MCF 10A (cell line): ENCODE measurements at regions not wholly inside any gene's neighbourhood (a gene's known extent, or its start where the extent isn't known, plus 50 kb on each side); places are given as distances from the start of the nearest gene placed in this dataset.

Source experiments
- BruUV-seq: library from RNA; stranded (reverse); fragments of 400-500 nt; replicated peaks from 2 replicates; lab custom pipeline; 2021; lab: Mats Ljungman, UMichigan
- CTCF ChIA-PET: fragments of 300-600 bp; sonication (Branson Sonifier 250); formaldehyde crosslinking; extraction: SDS; loops from one replicate; lab custom pipeline; 2021; ENCODE audit warnings: antibody characterized with exemption, inconsistent platforms; lab: Yijun Ruan, JAX
- POLR2A ChIA-PET: fragments of 300-600, 350-650 bp; sonication (Branson Sonifier 250); formaldehyde crosslinking; extraction: SDS; loops from one replicate; lab custom pipeline; 2020; ENCODE audit warnings: antibody characterized with exemption, inconsistent platforms; lab: Yijun Ruan, JAX
- DNase-seq: peaks from one replicate; pipeline ENCODE4 v3.0.0-alpha.2; 2018; ENCODE audit not compliant: unreplicated experiment
- H3K27ac Mint-ChIP-seq: one replicate; pipeline ENCODE4 v1.8.0; 2022; ENCODE audit warnings: mild to moderate bottlenecking, low read depth, mixed read lengths; ENCODE audit not compliant: unreplicated experiment
- H3K27me3 Mint-ChIP-seq: one replicate; pipeline ENCODE4 v1.8.0; 2022; ENCODE audit warnings: mixed read lengths; ENCODE audit not compliant: insufficient read depth, unreplicated experiment
- H3K36me3 Mint-ChIP-seq: one replicate; pipeline ENCODE4 v1.8.0; 2022; ENCODE audit warnings: mild to moderate bottlenecking, moderate library complexity, mixed read lengths; ENCODE audit not compliant: insufficient read depth, unreplicated experiment
- H3K4me1 Mint-ChIP-seq: one replicate; pipeline ENCODE4 v1.8.0; 2022; ENCODE audit warnings: mixed read lengths; ENCODE audit not compliant: insufficient read depth, unreplicated experiment
- H3K4me3 Mint-ChIP-seq: one replicate; pipeline ENCODE4 v1.8.0; 2022; ENCODE audit warnings: mild to moderate bottlenecking, moderate library complexity, mixed read lengths; ENCODE audit not compliant: unreplicated experiment
- H3K9me3 Mint-ChIP-seq: one replicate; pipeline ENCODE4 v1.8.0; 2022; ENCODE audit warnings: mixed read lengths; ENCODE audit not compliant: unreplicated experiment
- CTCF ChIP-seq: fragments of 200-600 bp; IDR thresholded peaks from one replicate; pipeline ENCODE4 v1.8.0; 2022; ENCODE audit warnings: antibody characterized with exemption, mild to moderate bottlenecking; ENCODE audit not compliant: unreplicated experiment
- intact Hi-C: fragments of 100-400 bp; cut with micrococcal nuclease; formaldehyde crosslinking; loops from 2 replicates; pipeline ENCODE4 v1.14.1; 2022

- ChIA-PET CTCF (interaction anchor here (0.6 to 6.1 kb wide), 9 partner anchors 11 to 575 kb away, joined by 3 to 74 read pairs (median 4); partner anchors contain the start of gene FHIP2A), POLR2A (interaction anchor here (1.2 to 1.3 kb wide), 2 partner anchors 12 to 39 kb away, joined by 3 to 4 read pairs; no protein-coding TSS in a partner anchor)
- no peak for DNase-seq
- intact Hi-C loops = no loop called here
- no TSS peak for BruUV-seq
- H3K4me3 Mint-ChIP-seq = no peak overlapping the region
- no peaks in the 10 kb centered on the region for H3K9me3 Mint-ChIP-seq
- H3K36me3 Mint-ChIP-seq = no peaks in the 10 kb centered on the region
- H3K4me1 Mint-ChIP-seq = peaks cover 16% of the 10 kb centered on the region
- no peaks in the 10 kb centered on the region for H3K27me3 Mint-ChIP-seq
- no peak for TF ChIP-seq CTCF
- H3K27ac Mint-ChIP-seq = no peak overlapping the region
Measured at GRCh38 chr10:114881417-114881816, 56.6 kb upstream of the TRUB1 start.

- Mint-ChIP-seq H3K4me3 (no peak overlapping the region), H3K27ac (no peak overlapping the region), H3K4me1 (peaks cover 11% of the 10 kb centered on the region), H3K36me3 (no peaks in the 10 kb centered on the region), H3K27me3 (no peaks in the 10 kb centered on the region), H3K9me3 (no peaks in the 10 kb centered on the region)
- ChIA-PET CTCF (interaction anchor here (0.5 to 5.4 kb wide), 8 partner anchors 12 to 576 kb away, joined by 3 to 42 read pairs (median 4); partner anchors contain the start of gene FHIP2A), POLR2A (interaction anchor here (0.6 to 1.3 kb wide), 3 partner anchors 12 to 1093 kb away, joined by 3 to 4 read pairs (median 3); no protein-coding TSS in a partner anchor)
- DNase-seq = no peak
- no TSS peak for BruUV-seq
- TF ChIP-seq CTCF = no peak
- intact Hi-C loops = no loop called here
Measured at GRCh38 chr10:114881901-114882300, 56.1 kb upstream of the TRUB1 start.

GRCh38 chr10:114885443-114885842, 52.6 kb upstream of the TRUB1 start:
- CTCF ChIA-PET = interaction anchor here (0.6 to 2.0 kb wide), 5 partner anchors 9 to 79 kb away, joined by 3 to 7 read pairs (median 4); no protein-coding TSS in a partner anchor
- no peak overlapping the region for H3K27ac Mint-ChIP-seq

More at GRCh38 chr10:114885443-114885842, 52.6 kb upstream of the TRUB1 start:
- no peaks in the 10 kb centered on the region for H3K27me3 Mint-ChIP-seq
- H3K9me3 Mint-ChIP-seq = no peaks in the 10 kb centered on the region
- no peak for DNase-seq
- POLR2A ChIA-PET = interaction anchor here (0.5 to 0.7 kb wide), 3 partner anchors 11 to 219 kb away, joined by 3 to 7 read pairs (median 3); no protein-coding TSS in a partner anchor
- TF ChIP-seq CTCF = no peak
- intact Hi-C loops = no loop called here
- peaks cover 9% of the 10 kb centered on the region for H3K4me1 Mint-ChIP-seq
- no peak overlapping the region for H3K4me3 Mint-ChIP-seq
- H3K36me3 Mint-ChIP-seq = no peaks in the 10 kb centered on the region
- BruUV-seq = no TSS peak
